CD4-positive, alpha-beta T cell treated with Interleukin-17A for 4 hours (primary cell): ENCODE measurements at regions not wholly inside any gene's neighbourhood (a gene's known extent, or its start where the extent isn't known, plus 50 kb on each side); places are given as distances from the start of the nearest gene placed in this dataset.

Experiments used
- DNase-seq: peaks from one replicate; pipeline ENCODE4 v3.0.0-alpha.2; 2020; ENCODE audit warnings: mixed read lengths

- DNase-seq = no peak
These were observed 53.9 kb upstream of the HEPHL1 start for GRCh38 chr11:93967258-93967657.

GRCh38 chr11:93967944-93968343, 53.2 kb upstream of the HEPHL1 start:
- DNase-seq = no peak

DNA sequence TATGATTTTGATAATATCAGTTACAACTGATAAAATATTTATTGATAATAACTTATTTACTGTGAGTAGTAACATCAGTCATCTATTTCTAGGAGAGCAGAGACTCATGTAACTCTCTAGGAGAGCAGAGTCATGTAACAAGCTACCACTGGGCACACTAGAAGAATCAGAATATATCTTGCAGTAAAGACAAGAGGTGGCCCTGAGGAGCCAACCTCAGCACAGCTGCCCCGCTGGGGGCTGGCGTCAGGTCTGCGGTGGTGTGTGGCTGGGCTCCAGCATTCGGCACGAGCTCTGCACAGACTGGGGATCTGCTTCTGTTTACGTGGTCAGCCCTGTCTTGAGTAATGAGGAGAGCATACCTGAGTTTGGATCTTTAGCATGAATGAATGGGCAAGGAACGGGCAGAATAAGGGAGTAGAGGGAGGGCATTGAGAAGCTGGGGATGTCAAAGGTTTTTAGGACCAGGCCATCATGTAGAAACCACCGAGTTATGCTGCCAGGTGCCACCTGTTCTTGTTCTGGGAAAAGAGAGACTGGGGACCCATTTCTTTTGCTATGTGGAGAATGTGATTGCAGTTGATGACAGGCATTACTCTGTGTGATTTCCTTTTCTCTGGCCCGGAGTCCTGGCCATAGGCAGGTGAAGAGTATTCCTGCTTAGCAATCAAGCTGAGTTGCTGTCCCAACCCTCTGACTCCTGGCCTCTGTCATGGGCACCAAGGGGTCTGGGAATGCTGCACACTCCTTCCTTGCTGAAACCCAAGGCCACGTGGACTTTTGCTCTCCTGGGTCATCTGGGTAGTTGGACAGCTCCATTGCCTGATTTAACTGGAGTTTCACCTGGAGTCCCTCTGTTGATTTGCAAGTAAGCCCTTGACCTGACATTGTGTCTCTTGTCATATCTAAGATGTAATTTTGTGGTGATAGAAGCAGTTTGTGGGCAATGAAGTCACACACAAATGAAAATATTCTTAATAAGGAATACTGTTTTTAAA, 50.9 kb upstream of the HEPHL1 start:
- DNase-seq = no peak
